SK-N-SH (cell line): ENCODE measurements at regions not wholly inside any gene's neighbourhood (a gene's known extent, or its start where the extent isn't known, plus 50 kb on each side); places are given as distances from the start of the nearest gene placed in this dataset.

ENCODE experiments used
- CTCF ChIA-PET: fragments of 300-600, 350-600 bp; formaldehyde crosslinking; extraction: SDS; loops from one replicate; lab custom pipeline; 2021; lab: Yijun Ruan, JAX
- POLR2A ChIA-PET: fragments of 350-600 bp; sonication (Branson Sonifier 250); formaldehyde crosslinking; extraction: SDS; loops from one replicate; lab custom pipeline; 2020; ENCODE audit warnings: antibody characterized with exemption, inconsistent platforms; lab: Yijun Ruan, JAX
- DNase-seq: peaks from one replicate; pipeline ENCODE4 v3.0.0; 2012
- H2AFZ ChIP-seq: fragments of 200-600 bp; sonication (generic); 2 replicates; pipeline ENCODE4 v1.8.1; 2016; ENCODE audit warnings: antibody characterized with exemption, mild to moderate bottlenecking, low read depth
- H3F3A ChIP-seq: fragments of 200-600 bp; sonication (generic); replicated peaks from 2 replicates; pipeline ENCODE3; 2016; ENCODE audit warnings: antibody characterized with exemption, mild to moderate bottlenecking; ENCODE audit not compliant: insufficient read depth
- H3K27ac ChIP-seq, 2 experiments: fragments of 200-500 bp in 1 of 2; fragments of 200-600 bp in 1 of 2; sonication (Bioruptor generic) in 1 of 2; sonication (generic), shearing (Covaris generic) in 1 of 2; 2 replicates each; pipeline versions ENCODE4 v1.5.1 to v1.6.1; 2014 to 2016; ENCODE audit warnings: low read depth in 2 of 2, inconsistent platforms in 1 of 2, low read length in 1 of 2, mild to moderate bottlenecking in 1 of 2, mixed read lengths in 1 of 2
- H3K27me3 ChIP-seq: fragments of 200-600 bp; sonication (generic), shearing (Covaris generic); 2 replicates; pipeline ENCODE4 v1.6.1; 2016; ENCODE audit warnings: mixed run types; ENCODE audit not compliant: insufficient read depth
- H3K36me3 ChIP-seq, 2 experiments: fragments of 200-500 bp in 1 of 2; fragments of 200-600 bp in 1 of 2; sonication (Bioruptor generic) in 1 of 2; sonication (generic) in 1 of 2; replicated peaks in 1 of 2; 2 replicates each; pipeline versions ENCODE3 to v1.5.1; 2014 to 2016; ENCODE audit warnings: low read length in 1 of 2, mild to moderate bottlenecking in 1 of 2; ENCODE audit not compliant: insufficient read depth in 2 of 2, control insufficient read depth in 1 of 2
- H3K4me1 ChIP-seq, 2 experiments: fragments of 200-500 bp in 1 of 2; fragments of 200-600 bp in 1 of 2; sonication (Bioruptor generic) in 1 of 2; sonication (generic), shearing (Covaris generic) in 1 of 2; 2 replicates each; pipeline versions ENCODE4 v1.5.1 to v1.6.1; 2014 to 2016; ENCODE audit warnings: low read depth in 1 of 2, low read length in 1 of 2, mixed run types in 1 of 2; ENCODE audit not compliant: insufficient read depth in 2 of 2, control insufficient read depth in 1 of 2
- H3K4me2 ChIP-seq: fragments of 200-600 bp; sonication (generic), shearing (Covaris generic); 2 replicates; pipeline ENCODE4 v1.6.1; 2017; ENCODE audit warnings: mixed run types
- H3K4me3 ChIP-seq, 2 experiments: fragments of 200-500 bp in 1 of 2; fragments of 200-600 bp in 1 of 2; sonication (Bioruptor generic) in 1 of 2; sonication (generic), shearing (Covaris generic) in 1 of 2; 2 replicates each; pipeline versions ENCODE4 v1.5.1 to v1.8.1; 2014 to 2016; ENCODE audit warnings: low read depth in 2 of 2, inconsistent platforms in 1 of 2, low read length in 1 of 2, mild to moderate bottlenecking in 1 of 2, mixed read lengths in 1 of 2, moderate library complexity in 1 of 2
- H3K79me2 ChIP-seq: fragments of 200-600 bp; sonication (generic); 2 replicates; pipeline ENCODE4 v1.8.1; 2017; ENCODE audit warnings: mild to moderate bottlenecking; ENCODE audit not compliant: insufficient read depth
- H3K9ac ChIP-seq: fragments of 200-600 bp; sonication (generic); 2 replicates; pipeline ENCODE4 v1.6.1; 2017; ENCODE audit warnings: mixed run types
- H3K9me2 ChIP-seq: fragments of 200-600 bp; sonication (generic); 2 replicates; pipeline ENCODE4 v1.6.1; 2017; ENCODE audit warnings: mixed run types
- H3K9me3 ChIP-seq: fragments of 200-600 bp; sonication (generic); 2 replicates; pipeline ENCODE4 v1.6.1; 2017; ENCODE audit warnings: mixed run types, mild to moderate bottlenecking, moderate library complexity
- H4K20me1 ChIP-seq: fragments of 200-600 bp; sonication (generic); 2 replicates; pipeline ENCODE4 v1.6.1; 2017; ENCODE audit warnings: mild to moderate bottlenecking, mixed run types; ENCODE audit not compliant: insufficient read depth
- CHD2 ChIP-seq: fragments of 150-350 bp; IDR thresholded peaks from 2 replicates; pipeline ENCODE4 v1.6.1; 2018; ENCODE audit warnings: low read length; ENCODE audit not compliant: partially characterized antibody
- CTCF ChIP-seq: fragments of 200-600 bp; sonication (generic); IDR thresholded peaks from 2 replicates; pipeline ENCODE4 v1.6.1; 2017; ENCODE audit warnings: antibody characterized with exemption, mild to moderate bottlenecking, moderate library complexity
- EP300 ChIP-seq, 2 experiments: IDR thresholded peaks; 2 replicates each; pipeline versions ENCODE4 v1.4.0 to v1.6.1; 2012; ENCODE audit warnings: borderline replicate concordance in 1 of 2, low read depth in 1 of 2, low read length in 1 of 2
- FOSL2 ChIP-seq: IDR thresholded peaks from 2 replicates; pipeline ENCODE4 v1.4.0; 2012; ENCODE audit warnings: low read depth, mild to moderate bottlenecking, moderate library complexity, borderline replicate concordance
- FOXJ3 ChIP-seq: sonication (generic); formaldehyde crosslinking; IDR thresholded peaks from 2 replicates; pipeline ENCODE4 v1.5.1; 2020; ENCODE audit warnings: mild to moderate bottlenecking, missing genetic modification reagents
- FOXM1 ChIP-seq: IDR thresholded peaks from 2 replicates; pipeline ENCODE4 v1.4.0; 2012; ENCODE audit warnings: low read depth, mild to moderate bottlenecking
- GABPA ChIP-seq: IDR thresholded peaks from 2 replicates; pipeline ENCODE4 v1.4.0; 2012; ENCODE audit warnings: low read depth, mild to moderate bottlenecking
- GATA2 ChIP-seq: sonication (generic); formaldehyde crosslinking; IDR thresholded peaks from 2 replicates; pipeline ENCODE4 v1.5.0; 2020; ENCODE audit warnings: mild to moderate bottlenecking, missing genetic modification reagents
- MEF2A ChIP-seq: IDR thresholded peaks from 2 replicates; pipeline ENCODE4 v1.4.0; 2012; ENCODE audit warnings: low read depth, borderline replicate concordance
- NFIC ChIP-seq: IDR thresholded peaks from 2 replicates; pipeline ENCODE4 v1.4.0; 2012; ENCODE audit warnings: borderline replicate concordance
- NRF1 ChIP-seq: IDR thresholded peaks from 2 replicates; pipeline ENCODE4 v1.6.1; 2012; ENCODE audit warnings: low read depth, mild to moderate bottlenecking, low read length
- POLR2AphosphoS5 ChIP-seq: IDR thresholded peaks from 2 replicates; pipeline ENCODE4 v1.6.1; 2012; ENCODE audit warnings: low read depth, low read length
- RCOR1 ChIP-seq: fragments of 150-350 bp; IDR thresholded peaks from 2 replicates; pipeline ENCODE4 v1.6.1; 2017; ENCODE audit warnings: antibody characterized with exemption, low read length
- RXRA ChIP-seq: IDR thresholded peaks from 2 replicates; pipeline ENCODE4 v1.4.0; 2012; ENCODE audit warnings: low read depth, mild to moderate bottlenecking, borderline replicate concordance
- SIN3A ChIP-seq: IDR thresholded peaks from 2 replicates; pipeline ENCODE4 v1.6.1; 2012; ENCODE audit warnings: low read depth, mild to moderate bottlenecking, low read length, moderate library complexity, borderline replicate concordance
- TAF1 ChIP-seq: IDR thresholded peaks from 2 replicates; pipeline ENCODE4 v1.6.1; 2012; ENCODE audit warnings: low read depth, mild to moderate bottlenecking, low read length, moderate library complexity, borderline replicate concordance
- TEAD4 ChIP-seq: IDR thresholded peaks from 2 replicates; pipeline ENCODE4 v1.4.0; 2012; ENCODE audit warnings: mild to moderate bottlenecking, borderline replicate concordance; ENCODE audit not compliant: insufficient read depth
- whole genome bisulfite sequencing: methylation state at CpG from one replicate; pipeline ENCODE4 v1.1.6; 2017; ENCODE audit warnings: low lambda C conversion rate; 5-methylcytosine and 5-hydroxymethylcytosine counted together
- TF ChIP-seq, protein P1 (sequence below): IDR thresholded peaks from 2 replicates; pipeline ENCODE4; 2012
- TF ChIP-seq, protein P2 (sequence below): fragments of 150-350 bp; IDR thresholded peaks from 2 replicates; pipeline ENCODE4 v1.6.1; 2017; ENCODE audit warnings: antibody characterized with exemption, low read length, low read depth, borderline replicate concordance
- TF ChIP-seq, protein P3 (sequence below): IDR thresholded peaks from 2 replicates; pipeline ENCODE4 v1.4.0; 2012; ENCODE audit warnings: low read depth, borderline replicate concordance

- H4K20me1 ChIP-seq, result no peaks in the 10 kb centered on the region
- H2AFZ ChIP-seq, result no peak overlapping the region
- no peaks in the 10 kb centered on the region for H3K9me3 ChIP-seq
- H3K4me1 ChIP-seq, result peaks cover 0 to 30% of the 10 kb centered on the region in 2 experiments; a peak in 2 of 4 replicates
- H3K4me2 ChIP-seq, result no peak overlapping the region
- peak overlapping the region in 1 of 2 experiments; percentile 83; a peak in 2 of 4 replicates for H3K27ac ChIP-seq
- H3F3A ChIP-seq, result no peaks in the 10 kb centered on the region
- POLR2A ChIA-PET, result no interaction called here
- no peaks in the 10 kb centered on the region for H3K79me2 ChIP-seq
- H3K9me2 ChIP-seq, result no peaks in the 10 kb centered on the region
- CTCF ChIA-PET, result interaction anchor here (1.5 kb wide), 1 partner anchor 32 kb away, joined by 6 read pairs; no protein-coding TSS in a partner anchor
- peak; percentile 55; the same call in 1 of the 2 replicates for TF ChIP-seq FOXJ3
- TF ChIP-seq GABPA, result no peak
- TF ChIP-seq RCOR1, result peak; percentile 73; the same call in 1 of the 2 replicates
- TF ChIP-seq GATA2 (CRISPR knock-in tag), result peak; percentile 64
- TF ChIP-seq EP300 (IDR thresholded peaks at IDR 0.05; ENCODE audit: borderline replicate concordance in 1 of 2, low read depth in 1 of 2, low read length in 1 of 2), result peak in 1 of 2 experiments; percentile 75; a peak in 2 of 4 replicates
- peak; percentile 18 for TF ChIP-seq CHD2
- H3K4me3 ChIP-seq, result no peak overlapping the region
- H3K36me3 ChIP-seq, result no peaks in the 10 kb centered on the region
- DNase-seq, result peak; percentile 55
- no peaks in the 10 kb centered on the region for H3K27me3 ChIP-seq
- WGBS, result 38% methylated on average over 19 of the region's 19 CpGs
- H3K9ac ChIP-seq, result no peak overlapping the region
Observed at GRCh38 chr10:123348691-123349572, 194.7 kb downstream of the BUB3 start.

GRCh38 chr10:123351715-123352114 is 197.5 kb downstream of the BUB3 start:
- no peaks in the 10 kb centered on the region for H3K9me3 ChIP-seq
- H3F3A ChIP-seq, result no peaks in the 10 kb centered on the region
- no peaks in the 10 kb centered on the region for H3K9me2 ChIP-seq
- no peaks in the 10 kb centered on the region for H3K79me2 ChIP-seq
- ChIA-PET CTCF (no interaction called here), POLR2A (no interaction called here)
- no peak for DNase-seq
- H2AFZ ChIP-seq, result no peak overlapping the region
- no peak overlapping the region for H3K9ac ChIP-seq
- no peak overlapping the region for H3K4me3 ChIP-seq
- no peak overlapping the region for H3K4me2 ChIP-seq
- no peaks in the 10 kb centered on the region for H3K36me3 ChIP-seq
- no peak overlapping the region for H3K27ac ChIP-seq
- TF ChIP-seq TEAD4 (no peak), CTCF (no peak), NRF1 (no peak), POLR2AphosphoS5 (no peak), TAF1 (no peak), FOXM1 (no peak), SIN3A (no peak), EP300 (IDR thresholded peaks at IDR 0.05; ENCODE audit: borderline replicate concordance in 1 of 2, low read depth in 1 of 2, low read length in 1 of 2) (no peak), MEF2A (no peak), FOXJ3 (no peak), FOSL2 (no peak), NFIC (no peak), RCOR1 (no peak), RXRA (no peak), CHD2 (no peak)
- TF ChIP-seq, protein P1, sequence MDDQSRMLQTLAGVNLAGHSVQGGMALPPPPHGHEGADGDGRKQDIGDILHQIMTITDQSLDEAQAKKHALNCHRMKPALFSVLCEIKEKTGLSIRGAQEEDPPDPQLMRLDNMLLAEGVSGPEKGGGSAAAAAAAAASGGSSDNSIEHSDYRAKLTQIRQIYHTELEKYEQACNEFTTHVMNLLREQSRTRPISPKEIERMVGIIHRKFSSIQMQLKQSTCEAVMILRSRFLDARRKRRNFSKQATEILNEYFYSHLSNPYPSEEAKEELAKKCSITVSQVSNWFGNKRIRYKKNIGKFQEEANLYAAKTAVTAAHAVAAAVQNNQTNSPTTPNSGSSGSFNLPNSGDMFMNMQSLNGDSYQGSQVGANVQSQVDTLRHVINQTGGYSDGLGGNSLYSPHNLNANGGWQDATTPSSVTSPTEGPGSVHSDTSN, result no peak
- TF ChIP-seq, protein P2, sequence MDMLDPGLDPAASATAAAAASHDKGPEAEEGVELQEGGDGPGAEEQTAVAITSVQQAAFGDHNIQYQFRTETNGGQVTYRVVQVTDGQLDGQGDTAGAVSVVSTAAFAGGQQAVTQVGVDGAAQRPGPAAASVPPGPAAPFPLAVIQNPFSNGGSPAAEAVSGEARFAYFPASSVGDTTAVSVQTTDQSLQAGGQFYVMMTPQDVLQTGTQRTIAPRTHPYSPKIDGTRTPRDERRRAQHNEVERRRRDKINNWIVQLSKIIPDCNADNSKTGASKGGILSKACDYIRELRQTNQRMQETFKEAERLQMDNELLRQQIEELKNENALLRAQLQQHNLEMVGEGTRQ, result no peak
- TF ChIP-seq, protein P3, sequence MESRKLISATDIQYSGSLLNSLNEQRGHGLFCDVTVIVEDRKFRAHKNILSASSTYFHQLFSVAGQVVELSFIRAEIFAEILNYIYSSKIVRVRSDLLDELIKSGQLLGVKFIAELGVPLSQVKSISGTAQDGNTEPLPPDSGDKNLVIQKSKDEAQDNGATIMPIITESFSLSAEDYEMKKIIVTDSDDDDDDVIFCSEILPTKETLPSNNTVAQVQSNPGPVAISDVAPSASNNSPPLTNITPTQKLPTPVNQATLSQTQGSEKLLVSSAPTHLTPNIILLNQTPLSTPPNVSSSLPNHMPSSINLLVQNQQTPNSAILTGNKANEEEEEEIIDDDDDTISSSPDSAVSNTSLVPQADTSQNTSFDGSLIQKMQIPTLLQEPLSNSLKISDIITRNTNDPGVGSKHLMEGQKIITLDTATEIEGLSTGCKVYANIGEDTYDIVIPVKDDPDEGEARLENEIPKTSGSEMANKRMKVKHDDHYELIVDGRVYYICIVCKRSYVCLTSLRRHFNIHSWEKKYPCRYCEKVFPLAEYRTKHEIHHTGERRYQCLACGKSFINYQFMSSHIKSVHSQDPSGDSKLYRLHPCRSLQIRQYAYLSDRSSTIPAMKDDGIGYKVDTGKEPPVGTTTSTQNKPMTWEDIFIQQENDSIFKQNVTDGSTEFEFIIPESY, result no peak
- H4K20me1 ChIP-seq, result no peaks in the 10 kb centered on the region
- peaks cover 0 to 56% of the 10 kb centered on the region in 2 experiments; a peak in 2 of 4 replicates for H3K4me1 ChIP-seq
- H3K27me3 ChIP-seq, result no peaks in the 10 kb centered on the region
- WGBS, result 71% methylated on average over 15 of the region's 17 CpGs
